ENCODE measurements at regions not wholly inside any gene's neighbourhood (a gene's known extent, or its start where the extent isn't known, plus 50 kb on each side); places are given as distances from the start of the nearest gene placed in this dataset.

GRCh38 chr11:109241988-109242536 is 179.9 kb upstream of the C11orf87 start:
- Histone ChIP-seq H3K27me3 (ENCODE audit: control insufficient read depth in 2 of 2, insufficient read depth in 1 of 2, low read length in 1 of 2) (no peaks in the 10 kb centered on the region), H3K27ac (ENCODE audit: low read depth in 1 of 2, low read length in 1 of 2) (no peak overlapping the region), H3K4me3 (ENCODE audit: low read length in 2 of 2) (no peak overlapping the region), H3K36me3 (ENCODE audit: control insufficient read depth in 2 of 2, insufficient read depth in 2 of 2, low read length in 1 of 2) (no peaks in the 10 kb centered on the region), H3K9me3 (ENCODE audit: control insufficient read depth in 2 of 2, insufficient read depth in 1 of 2, low read length in 1 of 2) (no peaks in the 10 kb centered on the region), H3K4me1 (ENCODE audit: control insufficient read depth in 2 of 2, insufficient read depth in 2 of 2, low read length in 2 of 2) (no peaks in the 10 kb centered on the region)
- no peak for DNase-seq (ENCODE audit: low read depth in 6 of 9, low spot score in 9 of 9)
- 93% methylated on average over 3 of the region's 3 CpGs for WGBS

- no peaks in the 10 kb centered on the region for H3K9me3 ChIP-seq (ENCODE audit: control insufficient read depth in 2 of 2, insufficient read depth in 1 of 2, low read length in 1 of 2)
- H3K4me3 ChIP-seq (ENCODE audit: low read length in 2 of 2), result no peak overlapping the region
- 94% methylated on average over 5 of the region's 5 CpGs for WGBS
- no peaks in the 10 kb centered on the region for H3K4me1 ChIP-seq (ENCODE audit: control insufficient read depth in 2 of 2, insufficient read depth in 2 of 2, low read length in 2 of 2)
- H3K27me3 ChIP-seq (ENCODE audit: control insufficient read depth in 2 of 2, insufficient read depth in 1 of 2, low read length in 1 of 2), result no peaks in the 10 kb centered on the region
- H3K36me3 ChIP-seq (ENCODE audit: control insufficient read depth in 2 of 2, insufficient read depth in 2 of 2, low read length in 1 of 2), result no peaks in the 10 kb centered on the region
- H3K27ac ChIP-seq (ENCODE audit: low read depth in 1 of 2, low read length in 1 of 2), result no peak overlapping the region
- no peak for DNase-seq (ENCODE audit: low read depth in 6 of 9, low spot score in 9 of 9)
Measured at GRCh38 chr11:109247071-109247470, 174.9 kb upstream of the C11orf87 start.

DNA sequence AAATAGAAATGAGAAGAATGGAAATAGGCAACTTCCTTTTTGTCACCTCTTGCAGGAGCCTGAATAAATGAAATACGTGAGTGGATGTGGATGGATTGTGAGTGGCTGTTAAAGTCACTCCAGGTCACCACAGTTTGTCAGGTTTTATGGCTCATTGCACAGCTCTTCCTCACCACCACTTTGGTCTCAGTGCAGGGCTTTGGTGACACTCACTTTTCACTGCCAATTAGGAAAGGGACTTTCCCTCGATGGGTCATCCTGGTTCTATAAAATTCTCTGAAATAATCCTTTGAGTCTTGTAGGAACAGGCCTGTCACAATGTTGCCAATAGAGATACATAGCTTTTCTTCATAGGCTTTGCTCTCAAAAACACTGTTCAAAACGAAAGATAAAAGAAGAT is 172.4 kb upstream of the C11orf87 start:
- WGBS, result 61% methylated on average over 3 of the region's 3 CpGs
- Histone ChIP-seq H3K4me1 (ENCODE audit: control insufficient read depth in 2 of 2, insufficient read depth in 2 of 2, low read length in 2 of 2) (no peaks in the 10 kb centered on the region), H3K27me3 (ENCODE audit: control insufficient read depth in 2 of 2, insufficient read depth in 1 of 2, low read length in 1 of 2) (no peaks in the 10 kb centered on the region), H3K9me3 (ENCODE audit: control insufficient read depth in 2 of 2, insufficient read depth in 1 of 2, low read length in 1 of 2) (no peaks in the 10 kb centered on the region), H3K27ac (ENCODE audit: low read depth in 1 of 2, low read length in 1 of 2) (no peak overlapping the region), H3K4me3 (ENCODE audit: low read length in 2 of 2) (no peak overlapping the region), H3K36me3 (ENCODE audit: control insufficient read depth in 2 of 2, insufficient read depth in 2 of 2, low read length in 1 of 2) (no peaks in the 10 kb centered on the region)
- DNase-seq (ENCODE audit: low read depth in 6 of 9, low spot score in 9 of 9), result no peak

DNA sequence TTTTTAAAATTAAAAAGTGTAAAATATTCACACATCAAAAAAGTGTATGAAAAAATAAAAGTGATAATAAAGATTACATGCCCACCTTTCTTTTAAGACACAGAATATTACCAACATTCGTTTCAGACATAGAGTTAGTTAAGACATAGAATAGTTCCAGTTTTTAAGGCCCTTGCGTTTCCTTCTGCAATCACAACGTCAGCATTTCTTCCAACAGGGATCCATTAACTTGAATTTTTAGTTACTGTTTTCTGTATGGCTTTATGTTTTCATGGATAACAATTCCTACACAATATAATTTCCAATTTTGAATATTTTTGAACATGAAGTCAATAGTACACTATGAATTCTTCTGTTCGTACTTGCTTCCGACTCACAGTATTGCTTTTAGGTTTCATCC is 170.8 kb upstream of the C11orf87 start:
- H3K27me3 ChIP-seq (ENCODE audit: control insufficient read depth in 2 of 2, insufficient read depth in 1 of 2, low read length in 1 of 2), result no peaks in the 10 kb centered on the region
- DNase-seq (ENCODE audit: low read depth in 6 of 9, low spot score in 9 of 9), result no peak
- no peak overlapping the region for H3K27ac ChIP-seq (ENCODE audit: low read depth in 1 of 2, low read length in 1 of 2)
- H3K36me3 ChIP-seq (ENCODE audit: control insufficient read depth in 2 of 2, insufficient read depth in 2 of 2, low read length in 1 of 2), result no peaks in the 10 kb centered on the region
- 94% methylated on average over 5 of the region's 5 CpGs for WGBS
- H3K4me1 ChIP-seq (ENCODE audit: control insufficient read depth in 2 of 2, insufficient read depth in 2 of 2, low read length in 2 of 2), result no peaks in the 10 kb centered on the region
- no peak overlapping the region for H3K4me3 ChIP-seq (ENCODE audit: low read length in 2 of 2)
- no peaks in the 10 kb centered on the region for H3K9me3 ChIP-seq (ENCODE audit: control insufficient read depth in 2 of 2, insufficient read depth in 1 of 2, low read length in 1 of 2)

GRCh38 chr11:109264128-109264527 is 157.9 kb upstream of the C11orf87 start:
- Histone ChIP-seq H3K4me3 (ENCODE audit: low read length in 2 of 2) (no peak overlapping the region), H3K9me3 (ENCODE audit: control insufficient read depth in 2 of 2, insufficient read depth in 1 of 2, low read length in 1 of 2) (no peaks in the 10 kb centered on the region), H3K27ac (ENCODE audit: low read depth in 1 of 2, low read length in 1 of 2) (no peak overlapping the region), H3K27me3 (ENCODE audit: control insufficient read depth in 2 of 2, insufficient read depth in 1 of 2, low read length in 1 of 2) (no peaks in the 10 kb centered on the region), H3K36me3 (ENCODE audit: control insufficient read depth in 2 of 2, insufficient read depth in 2 of 2, low read length in 1 of 2) (no peaks in the 10 kb centered on the region), H3K4me1 (ENCODE audit: control insufficient read depth in 2 of 2, insufficient read depth in 2 of 2, low read length in 2 of 2) (no peaks in the 10 kb centered on the region)
- no peak for DNase-seq (ENCODE audit: low read depth in 6 of 9, low spot score in 9 of 9)
- WGBS, result 100% methylated on average over 1 of the region's 1 CpG

DNA sequence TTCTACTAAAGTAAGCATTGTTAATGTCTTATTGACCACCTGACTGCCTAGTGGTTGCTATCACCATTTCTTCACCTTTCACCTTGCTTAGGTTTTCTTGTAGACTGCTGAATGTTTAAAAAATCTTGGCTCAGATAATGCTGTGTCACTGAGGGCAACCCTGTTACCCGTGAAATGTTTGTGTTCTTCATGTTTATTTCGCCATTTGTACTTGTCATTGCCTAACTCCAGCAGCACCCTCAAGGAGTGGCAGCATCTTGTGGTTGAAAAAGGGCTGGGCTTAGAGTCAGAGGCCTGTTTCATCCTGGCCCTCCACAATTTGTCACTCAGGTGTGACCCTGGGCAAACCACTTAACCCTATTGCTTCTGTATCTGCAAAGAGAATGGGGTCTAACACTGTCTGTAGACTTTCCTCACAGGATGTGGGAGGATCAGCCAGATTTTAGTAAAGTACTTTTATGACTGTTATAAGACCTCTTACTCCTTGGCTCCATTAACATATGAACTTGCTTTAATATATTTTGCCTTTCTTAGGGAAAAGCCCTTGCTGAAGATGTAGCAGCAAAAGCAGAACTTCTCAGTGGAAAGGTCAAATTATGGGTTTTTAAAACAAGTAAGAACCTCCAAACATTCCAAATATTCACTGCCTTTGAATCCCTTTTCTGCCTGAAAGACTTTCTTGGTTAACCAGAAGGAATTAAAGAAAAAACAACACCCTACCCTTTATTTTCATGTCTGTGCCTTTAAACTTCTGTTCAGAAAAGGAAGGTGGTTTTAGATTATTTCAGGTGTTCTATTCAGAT is 154.5 kb upstream of the C11orf87 start:
- Histone ChIP-seq H3K4me1 (ENCODE audit: control insufficient read depth in 2 of 2, insufficient read depth in 2 of 2, low read length in 2 of 2) (no peaks in the 10 kb centered on the region), H3K36me3 (ENCODE audit: control insufficient read depth in 2 of 2, insufficient read depth in 2 of 2, low read length in 1 of 2) (no peaks in the 10 kb centered on the region), H3K27ac (ENCODE audit: low read depth in 1 of 2, low read length in 1 of 2) (no peak overlapping the region), H3K9me3 (ENCODE audit: control insufficient read depth in 2 of 2, insufficient read depth in 1 of 2, low read length in 1 of 2) (no peaks in the 10 kb centered on the region), H3K27me3 (ENCODE audit: control insufficient read depth in 2 of 2, insufficient read depth in 1 of 2, low read length in 1 of 2) (no peaks in the 10 kb centered on the region), H3K4me3 (ENCODE audit: low read length in 2 of 2) (no peak overlapping the region)
- 64% methylated on average over 2 of the region's 2 CpGs for WGBS
- DNase-seq (ENCODE audit: low read depth in 6 of 9, low spot score in 9 of 9), result no peak

- H3K4me3 ChIP-seq (ENCODE audit: low read length in 2 of 2), result no peak overlapping the region
- H3K36me3 ChIP-seq (ENCODE audit: control insufficient read depth in 2 of 2, insufficient read depth in 2 of 2, low read length in 1 of 2), result no peaks in the 10 kb centered on the region
- H3K27ac ChIP-seq (ENCODE audit: low read depth in 1 of 2, low read length in 1 of 2), result no peak overlapping the region
- H3K4me1 ChIP-seq (ENCODE audit: control insufficient read depth in 2 of 2, insufficient read depth in 2 of 2, low read length in 2 of 2), result no peaks in the 10 kb centered on the region
- 71% methylated on average over 2 of the region's 2 CpGs for WGBS
- no peak for DNase-seq (ENCODE audit: low read depth in 6 of 9, low spot score in 9 of 9)
- no peaks in the 10 kb centered on the region for H3K9me3 ChIP-seq (ENCODE audit: control insufficient read depth in 2 of 2, insufficient read depth in 1 of 2, low read length in 1 of 2)
- no peaks in the 10 kb centered on the region for H3K27me3 ChIP-seq (ENCODE audit: control insufficient read depth in 2 of 2, insufficient read depth in 1 of 2, low read length in 1 of 2)
Measured at GRCh38 chr11:109275931-109276330, 146.1 kb upstream of the C11orf87 start.

GRCh38 chr11:109285465-109285864 is 136.5 kb upstream of the C11orf87 start:
- no peak for DNase-seq (ENCODE audit: low read depth in 6 of 9, low spot score in 9 of 9)
- 92% methylated on average over 2 of the region's 2 CpGs for WGBS
- Histone ChIP-seq H3K4me3 (ENCODE audit: low read length in 2 of 2) (no peak overlapping the region), H3K36me3 (ENCODE audit: control insufficient read depth in 2 of 2, insufficient read depth in 2 of 2, low read length in 1 of 2) (no peaks in the 10 kb centered on the region), H3K9me3 (ENCODE audit: control insufficient read depth in 2 of 2, insufficient read depth in 1 of 2, low read length in 1 of 2) (peaks cover 0 to 3% of the 10 kb centered on the region in 2 donors), H3K27ac (ENCODE audit: low read depth in 1 of 2, low read length in 1 of 2) (no peak overlapping the region), H3K27me3 (ENCODE audit: control insufficient read depth in 2 of 2, insufficient read depth in 1 of 2, low read length in 1 of 2) (no peaks in the 10 kb centered on the region), H3K4me1 (ENCODE audit: control insufficient read depth in 2 of 2, insufficient read depth in 2 of 2, low read length in 2 of 2) (no peaks in the 10 kb centered on the region)

GRCh38 chr11:109291553-109291952 is 130.4 kb upstream of the C11orf87 start:
- H3K27ac ChIP-seq (ENCODE audit: low read depth in 1 of 2, low read length in 1 of 2), result no peak overlapping the region
- no peaks in the 10 kb centered on the region for H3K36me3 ChIP-seq (ENCODE audit: control insufficient read depth in 2 of 2, insufficient read depth in 2 of 2, low read length in 1 of 2)
- H3K4me3 ChIP-seq (ENCODE audit: low read length in 2 of 2), result no peak overlapping the region
- no peak for DNase-seq (ENCODE audit: low read depth in 6 of 9, low spot score in 9 of 9)
- H3K9me3 ChIP-seq (ENCODE audit: control insufficient read depth in 2 of 2, insufficient read depth in 1 of 2, low read length in 1 of 2), result no peaks in the 10 kb centered on the region
- H3K27me3 ChIP-seq (ENCODE audit: control insufficient read depth in 2 of 2, insufficient read depth in 1 of 2, low read length in 1 of 2), result no peaks in the 10 kb centered on the region
- WGBS, result 89% methylated on average over 2 of the region's 2 CpGs
- no peaks in the 10 kb centered on the region for H3K4me1 ChIP-seq (ENCODE audit: control insufficient read depth in 2 of 2, insufficient read depth in 2 of 2, low read length in 2 of 2)

All from thymus (tissue), 11 donors.